Nephron progenitor cell (in vitro differentiated cells): ENCODE measurements at regions not wholly inside any gene's neighbourhood (a gene's known extent, or its start where the extent isn't known, plus 50 kb on each side); places are given as distances from the start of the nearest gene placed in this dataset.

Experiments
- DNase-seq: peaks from one replicate; pipeline ENCODE4 v3.0.0; 2021
- H3K27ac Mint-ChIP-seq: 2 replicates; pipeline ENCODE4 v1.8.0; 2021; ENCODE audit warnings: mild to moderate bottlenecking, moderate library complexity, mixed read lengths
- H3K27me3 Mint-ChIP-seq: 2 replicates; pipeline ENCODE4 v1.8.0; 2021; ENCODE audit warnings: mild to moderate bottlenecking, low read depth, mixed read lengths; ENCODE audit not compliant: poor library complexity
- H3K36me3 Mint-ChIP-seq: 2 replicates; pipeline ENCODE4 v1.8.0; 2021; ENCODE audit warnings: low read depth, mixed read lengths
- H3K4me1 Mint-ChIP-seq: 2 replicates; pipeline ENCODE4 v1.8.0; 2021; ENCODE audit warnings: mixed read lengths
- H3K4me3 Mint-ChIP-seq: 2 replicates; pipeline ENCODE4 v1.8.0; 2021; ENCODE audit warnings: mild to moderate bottlenecking, moderate library complexity, mixed read lengths
- H3K9me3 Mint-ChIP-seq: 2 replicates; pipeline ENCODE4 v1.8.0; 2021; ENCODE audit warnings: mild to moderate bottlenecking, moderate library complexity, mixed read lengths
- TF ChIP-seq, protein P1 (sequence below): fragments of 200-600 bp; sonication (generic); IDR thresholded peaks from 2 replicates; pipeline ENCODE4 v1.5.0; 2021; ENCODE audit warnings: antibody characterized with exemption

- H3K27ac Mint-ChIP-seq = no peak overlapping the region
These were observed 950.8 kb upstream of the GOT2 start for GRCh38 chr16:59684911-59685310.

DNA sequence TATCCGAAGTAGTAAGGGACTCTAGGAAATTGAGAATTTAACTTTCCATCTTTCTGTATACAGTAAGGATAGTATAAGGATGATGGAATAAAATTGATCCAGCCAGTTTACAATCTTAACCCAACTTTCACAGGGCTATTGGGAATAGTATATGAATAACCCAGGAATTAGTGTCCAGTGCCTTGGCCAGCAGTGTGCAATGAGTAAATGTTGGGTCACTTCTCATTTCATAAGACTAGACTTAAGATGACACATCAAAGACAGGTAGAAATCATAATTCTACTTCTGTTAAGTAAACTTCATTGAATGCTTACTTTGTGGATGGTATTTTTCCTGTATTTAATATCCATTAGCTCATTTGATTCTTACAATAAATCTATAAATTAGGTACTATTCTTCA, 949.6 kb upstream of the GOT2 start:
- DNase-seq = no peak
- Mint-ChIP-seq H3K4me3 (no peak overlapping the region), H3K36me3 (peaks cover 5% of the 10 kb centered on the region), H3K27me3 (peaks cover 2% of the 10 kb centered on the region), H3K9me3 (peaks cover 26% of the 10 kb centered on the region), H3K27ac (no peak overlapping the region), H3K4me1 (no peaks in the 10 kb centered on the region)
- TF ChIP-seq, protein P1, sequence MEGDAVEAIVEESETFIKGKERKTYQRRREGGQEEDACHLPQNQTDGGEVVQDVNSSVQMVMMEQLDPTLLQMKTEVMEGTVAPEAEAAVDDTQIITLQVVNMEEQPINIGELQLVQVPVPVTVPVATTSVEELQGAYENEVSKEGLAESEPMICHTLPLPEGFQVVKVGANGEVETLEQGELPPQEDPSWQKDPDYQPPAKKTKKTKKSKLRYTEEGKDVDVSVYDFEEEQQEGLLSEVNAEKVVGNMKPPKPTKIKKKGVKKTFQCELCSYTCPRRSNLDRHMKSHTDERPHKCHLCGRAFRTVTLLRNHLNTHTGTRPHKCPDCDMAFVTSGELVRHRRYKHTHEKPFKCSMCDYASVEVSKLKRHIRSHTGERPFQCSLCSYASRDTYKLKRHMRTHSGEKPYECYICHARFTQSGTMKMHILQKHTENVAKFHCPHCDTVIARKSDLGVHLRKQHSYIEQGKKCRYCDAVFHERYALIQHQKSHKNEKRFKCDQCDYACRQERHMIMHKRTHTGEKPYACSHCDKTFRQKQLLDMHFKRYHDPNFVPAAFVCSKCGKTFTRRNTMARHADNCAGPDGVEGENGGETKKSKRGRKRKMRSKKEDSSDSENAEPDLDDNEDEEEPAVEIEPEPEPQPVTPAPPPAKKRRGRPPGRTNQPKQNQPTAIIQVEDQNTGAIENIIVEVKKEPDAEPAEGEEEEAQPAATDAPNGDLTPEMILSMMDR = no peak

More at GRCh38 chr16:59684911-59685310, 950.8 kb upstream of the GOT2 start:
- Mint-ChIP-seq H3K4me3 (no peak overlapping the region), H3K4me1 (no peaks in the 10 kb centered on the region), H3K27me3 (peaks cover 2% of the 10 kb centered on the region), H3K36me3 (peaks cover 5% of the 10 kb centered on the region), H3K9me3 (peaks cover 26% of the 10 kb centered on the region)
- TF ChIP-seq, protein P1 = no peak
- no peak for DNase-seq

DNA sequence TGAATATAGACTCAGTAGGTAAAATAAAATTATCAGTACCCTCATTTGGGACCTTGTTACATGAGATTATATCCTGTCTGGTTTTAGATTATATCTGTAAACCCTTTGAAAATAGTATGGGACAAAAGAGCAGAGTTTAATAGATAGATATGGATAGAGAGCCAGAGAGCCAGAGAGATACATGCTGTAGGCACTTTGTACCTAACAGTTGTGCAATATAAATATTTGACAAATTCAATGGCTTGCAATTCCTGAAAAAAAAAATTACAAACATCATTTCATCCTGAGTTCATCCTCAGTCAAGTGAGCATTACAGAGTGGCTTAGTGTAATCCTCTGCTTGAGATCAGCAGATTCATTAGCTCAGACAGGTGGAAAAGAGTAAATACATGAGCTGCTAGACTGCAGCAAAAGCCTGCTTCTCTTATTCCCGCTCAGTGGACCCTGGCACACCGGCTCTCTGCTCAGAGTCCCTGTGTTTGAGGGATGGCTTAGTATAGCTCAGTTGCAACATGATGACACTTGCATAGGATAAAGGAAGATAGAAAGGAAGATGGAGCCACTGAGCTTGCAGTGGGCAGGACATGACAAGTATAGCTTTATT, 931.6 kb upstream of the GOT2 start:
- no peak overlapping the region for H3K27ac Mint-ChIP-seq
- no peaks in the 10 kb centered on the region for H3K4me1 Mint-ChIP-seq
- H3K4me3 Mint-ChIP-seq = no peak overlapping the region
- peaks cover 4% of the 10 kb centered on the region for H3K36me3 Mint-ChIP-seq
- no peak for DNase-seq
- TF ChIP-seq, protein P1 = no peak
- peaks cover 15% of the 10 kb centered on the region for H3K9me3 Mint-ChIP-seq
- H3K27me3 Mint-ChIP-seq = peaks cover 2% of the 10 kb centered on the region

GRCh38 chr16:59658572-59658971, 924.5 kb upstream of the GOT2 start:
- TF ChIP-seq, protein P1 = no peak
- DNase-seq = no peak
- H3K27me3 Mint-ChIP-seq = peaks cover under 1% of the 10 kb centered on the region
- H3K9me3 Mint-ChIP-seq = no peaks in the 10 kb centered on the region
- H3K36me3 Mint-ChIP-seq = no peaks in the 10 kb centered on the region
- H3K27ac Mint-ChIP-seq = no peak overlapping the region
- H3K4me1 Mint-ChIP-seq = no peaks in the 10 kb centered on the region
- H3K4me3 Mint-ChIP-seq = no peak overlapping the region

GRCh38 chr16:59655031-59655430, 920.9 kb upstream of the GOT2 start:
- Mint-ChIP-seq H3K27ac (no peak overlapping the region), H3K27me3 (no peaks in the 10 kb centered on the region), H3K4me3 (no peak overlapping the region), H3K4me1 (no peaks in the 10 kb centered on the region), H3K9me3 (peaks cover 8% of the 10 kb centered on the region), H3K36me3 (no peaks in the 10 kb centered on the region)
- TF ChIP-seq, protein P1 = no peak
- DNase-seq = no peak

DNA sequence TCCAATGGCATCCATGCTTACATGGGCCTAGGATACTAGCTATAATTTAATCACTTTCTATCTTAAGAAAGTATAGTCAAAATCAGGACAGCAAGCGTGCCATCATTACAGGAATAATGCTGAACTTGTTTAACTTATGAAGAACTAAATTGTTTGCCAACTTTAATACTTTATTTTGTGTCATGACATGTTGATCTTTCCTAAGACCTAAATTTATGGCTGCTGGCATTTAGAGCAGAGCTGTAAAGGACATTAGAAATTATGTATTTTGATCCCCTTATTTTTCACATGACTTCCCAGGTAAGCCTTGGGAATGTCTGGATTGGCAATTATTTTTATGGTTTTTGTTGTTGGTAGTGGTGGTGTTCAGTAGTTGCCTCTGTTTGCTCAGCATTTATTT, 920.3 kb upstream of the GOT2 start:
- H3K27ac Mint-ChIP-seq = no peak overlapping the region
- no peak for DNase-seq
- H3K4me1 Mint-ChIP-seq = no peaks in the 10 kb centered on the region
- TF ChIP-seq, protein P1 = no peak
- no peaks in the 10 kb centered on the region for H3K27me3 Mint-ChIP-seq
- no peak overlapping the region for H3K4me3 Mint-ChIP-seq
- H3K9me3 Mint-ChIP-seq = peaks cover 13% of the 10 kb centered on the region
- H3K36me3 Mint-ChIP-seq = no peaks in the 10 kb centered on the region
